ENCODE measurements at regions not wholly inside any gene's neighbourhood (a gene's known extent, or its start where the extent isn't known, plus 50 kb on each side); places are given as distances from the start of the nearest gene placed in this dataset.

GRCh38 chr2:139872503-139872902 is 1092.3 kb upstream of the NXPH2 start:
- no peak for TF ChIP-seq CTCF (IDR thresholded peaks at IDR 0.05)
- no peak for TF ChIP-seq POLR2A (IDR thresholded peaks at IDR 0.05)
- Histone ChIP-seq H3K36me3 (no peaks in the 10 kb centered on the region), H3K4me3 (no peak overlapping the region), H3K4me1 (no peaks in the 10 kb centered on the region), H3K9me3 (no peaks in the 10 kb centered on the region), H3K27me3 (no peaks in the 10 kb centered on the region), H3K27ac (no peak overlapping the region)
- DNase-seq = no peak

- DNase-seq = no peak
- H3K27ac ChIP-seq = no peak overlapping the region
- H3K9me3 ChIP-seq = no peaks in the 10 kb centered on the region
- no peaks in the 10 kb centered on the region for H3K36me3 ChIP-seq
- H3K4me3 ChIP-seq = no peak overlapping the region
- no peaks in the 10 kb centered on the region for H3K27me3 ChIP-seq
- H3K4me1 ChIP-seq = no peaks in the 10 kb centered on the region
- TF ChIP-seq POLR2A (IDR thresholded peaks at IDR 0.05) (no peak), CTCF (IDR thresholded peaks at IDR 0.05) (no peak)
These were observed 1091.8 kb upstream of the NXPH2 start for GRCh38 chr2:139872032-139872431.

- no peaks in the 10 kb centered on the region for H3K4me1 ChIP-seq
These were observed 1087.5 kb upstream of the NXPH2 start for GRCh38 chr2:139867601-139868226.

GRCh38 chr2:139864821-139865302 is 1084.7 kb upstream of the NXPH2 start:
- Histone ChIP-seq H3K36me3 (no peaks in the 10 kb centered on the region), H3K27me3 (no peaks in the 10 kb centered on the region), H3K9me3 (no peaks in the 10 kb centered on the region), H3K27ac (no peak overlapping the region), H3K4me3 (no peak overlapping the region), H3K4me1 (no peaks in the 10 kb centered on the region)
- TF ChIP-seq CTCF (IDR thresholded peaks at IDR 0.05) (no peak), POLR2A (IDR thresholded peaks at IDR 0.05) (no peak)
- no peak for DNase-seq

More at GRCh38 chr2:139867601-139868226, 1087.5 kb upstream of the NXPH2 start:
- Histone ChIP-seq H3K9me3 (no peaks in the 10 kb centered on the region), H3K4me3 (no peak overlapping the region), H3K36me3 (no peaks in the 10 kb centered on the region), H3K27ac (no peak overlapping the region), H3K27me3 (no peaks in the 10 kb centered on the region)
- DNase-seq = no peak
- no peak for TF ChIP-seq POLR2A (IDR thresholded peaks at IDR 0.05)
- no peak for TF ChIP-seq CTCF (IDR thresholded peaks at IDR 0.05)

- DNase-seq = no peak
- Histone ChIP-seq H3K36me3 (no peaks in the 10 kb centered on the region), H3K4me1 (no peaks in the 10 kb centered on the region), H3K9me3 (no peaks in the 10 kb centered on the region), H3K27me3 (no peaks in the 10 kb centered on the region), H3K4me3 (no peak overlapping the region), H3K27ac (no peak overlapping the region)
- TF ChIP-seq CTCF (IDR thresholded peaks at IDR 0.05) (no peak), POLR2A (IDR thresholded peaks at IDR 0.05) (no peak)
These were observed 1074.7 kb upstream of the NXPH2 start for GRCh38 chr2:139854769-139855483.
